ENCODE measurements at regions not wholly inside any gene's neighbourhood (a gene's known extent, or its start where the extent isn't known, plus 50 kb on each side); places are given as distances from the start of the nearest gene placed in this dataset.
"Not testable (repeated sequence)": the region's sequence is repeated elsewhere in the genome, so short reads cannot be mapped to it uniquely, and the experiment has no call there.

DNA sequence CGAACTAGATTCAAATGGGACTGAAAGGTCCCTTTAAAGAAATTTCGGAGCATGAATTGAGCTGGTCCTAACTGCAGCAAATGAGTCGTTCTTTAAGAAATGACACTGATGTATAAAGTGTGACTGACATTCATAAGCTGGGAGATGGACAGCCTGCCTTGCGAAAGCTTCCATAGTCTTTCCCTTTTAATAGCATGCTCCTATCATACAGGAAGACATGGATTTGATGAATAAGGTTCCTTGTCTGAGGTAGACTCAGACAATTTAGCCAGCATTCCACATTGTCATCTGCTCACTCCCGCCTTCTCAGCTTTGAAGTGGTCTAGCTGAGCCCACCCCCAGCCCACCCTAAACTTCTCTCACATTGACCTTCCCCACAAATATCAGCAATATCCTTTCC, 264.9 kb downstream of the TSN start:
- DNase-seq: no peak

DNA sequence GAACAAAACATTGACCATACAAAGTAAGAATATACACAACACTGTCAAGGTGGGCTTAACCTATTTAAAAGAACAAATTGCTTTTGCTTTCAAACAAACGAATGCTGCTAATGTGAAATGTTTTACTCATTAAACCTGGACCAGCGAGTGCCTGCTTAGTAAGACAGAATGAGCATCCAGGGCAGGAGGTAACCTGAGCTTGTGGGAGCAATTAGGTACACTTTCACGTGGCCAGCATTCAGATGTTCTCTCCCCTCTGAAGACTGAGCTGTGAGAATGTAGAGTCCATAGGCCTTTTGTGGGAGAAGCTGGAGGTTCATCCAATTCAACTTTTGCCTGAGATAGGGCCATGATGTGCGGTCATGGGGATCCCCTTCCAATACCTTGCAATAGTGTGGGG, 266.5 kb downstream of the TSN start:
- DNase-seq: no peak

DNA sequence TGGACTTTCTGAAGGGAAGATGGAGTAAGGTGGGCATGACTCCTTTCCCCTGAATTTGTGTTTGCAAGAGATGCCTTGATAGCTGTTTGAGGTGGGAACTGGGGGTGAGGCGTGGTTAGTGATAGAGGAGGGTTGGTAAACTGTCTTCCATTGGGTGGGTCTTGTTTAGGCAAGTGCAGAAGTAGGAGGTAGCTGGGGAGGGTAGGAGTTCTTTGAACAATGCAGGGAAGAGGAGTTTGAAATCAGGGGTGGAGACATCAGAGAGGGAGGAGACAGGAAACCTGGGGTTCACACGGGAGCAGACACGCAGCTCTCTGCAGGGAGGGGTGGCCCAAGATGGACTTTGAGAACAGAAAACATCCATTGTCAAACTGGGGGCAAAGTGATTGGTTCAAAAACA, 267.1 kb downstream of the TSN start:
- DNase-seq: no peak

DNA sequence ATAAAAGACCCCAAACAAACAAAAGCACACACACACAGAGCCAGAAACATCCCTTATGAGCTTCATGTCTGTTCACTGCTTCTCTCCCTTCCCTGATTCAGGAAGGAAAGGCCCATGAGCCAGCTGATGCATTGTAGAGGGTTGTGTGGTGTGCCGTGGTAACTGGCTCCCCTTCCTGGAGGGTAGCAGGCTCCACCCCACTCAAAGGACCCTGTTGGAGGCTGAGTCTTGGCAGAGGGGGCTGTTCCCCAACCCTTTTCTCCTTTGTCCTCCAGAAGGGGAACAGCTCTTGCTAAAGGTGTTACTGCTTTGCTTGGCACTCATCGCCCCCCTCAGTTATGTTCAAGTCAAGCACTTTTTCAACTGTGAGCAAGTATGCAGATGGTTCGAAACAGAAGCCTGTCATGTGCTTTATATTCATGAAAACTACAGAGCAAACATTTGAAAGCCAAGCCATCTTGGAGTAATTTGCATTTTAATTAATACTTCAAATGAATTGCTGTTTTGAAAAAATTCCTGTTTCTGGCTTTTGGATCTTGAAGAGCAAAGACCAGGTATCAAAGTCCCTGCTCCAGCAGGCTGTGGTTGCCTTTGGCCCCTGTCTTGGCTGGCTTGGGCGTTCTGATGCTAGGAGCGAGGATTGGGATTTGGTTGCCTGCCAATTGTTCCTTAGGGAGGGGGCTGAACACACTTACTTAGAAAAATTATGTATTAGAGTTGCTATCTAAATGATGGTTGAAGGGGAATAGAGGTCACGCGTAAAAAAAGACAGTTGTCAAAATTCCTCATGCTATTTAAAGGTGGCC, 267.8 kb downstream of the TSN start:
- no peak for DNase-seq

DNA sequence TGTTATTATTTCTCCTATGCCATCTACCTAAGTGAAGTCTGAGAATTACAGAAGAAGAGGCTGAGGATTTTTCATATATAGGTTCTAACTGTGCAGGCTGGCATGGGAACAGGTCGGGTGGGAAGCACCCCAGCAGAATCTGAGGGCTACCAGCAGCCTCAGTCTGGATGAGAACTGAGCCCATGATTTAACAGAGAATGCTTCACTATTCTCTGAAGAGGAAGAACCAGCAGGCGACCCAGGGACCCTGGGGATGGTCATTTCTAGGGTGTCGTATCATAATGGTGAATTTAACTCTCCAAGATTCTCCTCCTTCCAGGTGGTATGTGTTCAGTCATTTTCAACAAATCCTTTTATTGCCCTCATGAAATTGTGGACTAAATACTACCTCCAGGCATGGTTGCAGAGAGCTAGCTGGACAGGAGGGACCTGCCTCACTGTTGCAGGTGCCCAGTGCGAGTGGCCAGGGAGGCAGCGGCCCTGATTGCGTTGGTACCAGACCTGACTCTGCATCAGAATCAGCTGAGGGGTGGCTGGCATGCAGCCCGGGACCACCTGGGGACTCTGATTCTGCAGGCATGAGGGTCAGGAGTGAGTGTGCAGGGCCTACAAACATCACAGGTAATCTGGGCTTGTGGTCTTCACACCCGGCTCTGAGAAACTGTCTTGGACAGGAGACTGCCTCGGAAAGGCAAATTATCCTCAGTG, 272.2 kb downstream of the TSN start:
- no peak for DNase-seq

DNA sequence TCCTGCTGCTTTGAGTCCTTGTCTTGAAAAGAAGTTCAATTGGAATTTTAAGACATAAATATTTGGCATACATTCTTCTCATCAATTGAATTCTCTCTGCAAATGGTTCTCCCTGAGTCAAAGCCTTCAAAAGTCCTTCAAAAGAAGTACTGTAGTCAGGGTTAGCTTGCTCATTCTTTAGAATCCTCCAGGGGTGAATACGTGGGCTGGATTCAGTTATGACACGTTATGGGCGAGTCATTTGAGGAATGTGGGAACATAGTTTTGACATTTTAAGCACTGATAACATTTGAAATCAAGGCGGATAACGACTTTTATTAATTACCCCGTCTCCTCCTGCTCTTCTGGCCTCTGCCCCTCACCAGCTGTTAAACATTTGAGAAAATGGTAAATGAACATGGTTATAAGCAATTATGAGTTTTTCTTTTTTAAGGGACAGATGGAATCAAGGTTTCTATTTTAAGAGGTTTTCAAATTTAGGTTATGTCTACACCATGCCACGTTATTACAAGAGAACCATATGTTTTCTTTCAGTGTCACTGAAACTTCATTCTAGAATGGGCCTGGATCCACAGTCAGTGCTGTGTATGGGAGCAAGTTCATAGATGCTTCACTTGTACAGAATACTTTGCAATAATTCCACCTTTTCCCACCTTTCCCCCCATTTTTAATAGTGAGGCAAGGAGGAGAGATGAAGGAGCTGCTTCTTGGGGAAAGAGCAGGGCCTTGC, 273.1 kb downstream of the TSN start:
- DNase-seq: no peak

DNA sequence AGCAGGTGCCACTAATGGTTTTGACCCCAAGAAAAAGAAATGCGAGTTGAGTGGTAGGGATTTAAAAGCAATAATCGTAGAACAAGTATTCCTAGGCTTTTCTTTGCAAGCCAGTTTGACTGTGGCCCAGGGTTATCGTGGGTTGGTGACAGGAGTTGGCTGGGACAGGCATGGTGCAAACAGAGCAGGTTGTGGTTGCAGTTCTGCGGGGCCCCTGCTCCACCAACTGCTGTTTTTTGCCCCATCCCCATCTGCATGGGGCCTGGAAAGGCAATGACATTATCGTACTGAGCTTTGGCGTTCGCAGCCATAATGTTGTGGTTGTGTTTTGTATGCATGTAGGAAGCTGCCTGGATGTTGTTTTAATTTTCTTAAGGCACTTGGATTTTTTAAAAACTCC, 274.0 kb downstream of the TSN start:
- DNase-seq: no peak

DNA sequence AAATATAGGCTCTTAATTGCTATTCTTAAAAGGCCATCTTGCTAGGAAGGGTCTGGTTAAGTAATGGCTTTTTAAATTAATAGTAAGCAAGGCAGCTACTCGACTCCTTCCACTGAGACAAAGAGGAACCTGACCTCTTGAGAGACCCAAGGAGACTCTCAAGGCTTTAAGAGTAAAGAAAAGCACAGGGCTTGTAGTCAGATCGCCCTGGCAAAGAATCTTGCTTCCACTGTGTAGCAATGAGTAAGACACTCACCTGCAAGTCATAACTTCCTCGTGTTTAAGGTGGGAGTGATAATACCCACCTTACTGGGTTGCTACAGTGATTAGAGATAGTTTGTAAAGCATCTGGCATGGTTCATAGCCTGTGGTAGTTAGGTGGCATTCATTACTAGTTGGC, 274.5 kb downstream of the TSN start:
- no peak for DNase-seq

DNA sequence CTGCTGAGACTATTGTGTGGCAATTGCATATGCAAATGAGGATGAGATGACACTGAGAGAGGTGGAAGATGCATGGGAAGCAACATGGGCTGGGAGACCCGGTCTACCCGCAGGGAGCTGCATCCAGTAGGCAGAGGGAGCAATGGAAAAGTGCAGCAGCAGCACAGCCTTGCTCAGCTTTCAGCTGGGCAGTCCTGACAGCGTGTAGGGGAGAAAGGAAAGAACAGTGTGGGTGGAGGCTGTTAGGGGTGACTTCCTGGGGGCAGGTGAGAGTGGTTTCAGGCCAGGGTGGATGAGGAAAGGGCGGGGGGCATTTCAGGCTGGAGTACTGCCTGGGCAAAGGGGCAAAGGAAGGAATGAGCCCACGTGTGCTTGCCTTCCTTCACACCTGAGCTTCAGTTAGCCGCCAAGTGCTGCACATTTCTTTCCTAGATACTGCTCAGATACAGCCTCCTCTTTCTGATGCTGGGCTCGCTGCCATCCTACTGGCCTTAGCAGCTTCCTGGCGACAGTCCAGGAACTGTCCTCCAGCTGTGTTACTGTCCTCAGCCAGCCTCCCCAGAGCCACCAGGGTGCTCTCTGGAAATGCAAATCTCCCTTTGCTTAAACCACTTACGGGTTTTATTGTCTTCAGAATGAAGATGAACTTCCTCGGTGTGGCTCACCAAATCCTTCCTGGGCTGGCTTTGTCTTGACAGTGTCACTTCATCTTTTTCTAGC, 276.3 kb downstream of the TSN start:
- no peak for DNase-seq

DNA sequence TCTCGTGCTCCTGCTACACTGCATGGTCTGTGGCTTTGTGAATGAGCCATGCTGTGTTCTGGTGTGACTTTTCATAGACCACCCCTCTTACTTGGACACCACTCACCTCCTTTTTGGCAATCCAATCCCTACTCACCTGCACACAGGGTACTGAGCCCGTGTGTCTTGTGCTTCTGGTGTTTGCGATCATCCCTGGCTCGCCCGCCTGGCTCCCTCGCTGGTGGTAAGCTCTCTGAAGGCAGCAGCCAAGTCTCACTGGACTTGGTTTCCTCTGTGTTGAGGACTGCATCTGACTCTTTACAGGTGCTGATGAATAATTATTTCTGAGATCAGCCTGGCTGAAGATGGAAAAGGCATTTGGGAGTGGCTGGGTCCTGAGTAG, 276.8 kb downstream of the TSN start:
- no peak for DNase-seq

DNA sequence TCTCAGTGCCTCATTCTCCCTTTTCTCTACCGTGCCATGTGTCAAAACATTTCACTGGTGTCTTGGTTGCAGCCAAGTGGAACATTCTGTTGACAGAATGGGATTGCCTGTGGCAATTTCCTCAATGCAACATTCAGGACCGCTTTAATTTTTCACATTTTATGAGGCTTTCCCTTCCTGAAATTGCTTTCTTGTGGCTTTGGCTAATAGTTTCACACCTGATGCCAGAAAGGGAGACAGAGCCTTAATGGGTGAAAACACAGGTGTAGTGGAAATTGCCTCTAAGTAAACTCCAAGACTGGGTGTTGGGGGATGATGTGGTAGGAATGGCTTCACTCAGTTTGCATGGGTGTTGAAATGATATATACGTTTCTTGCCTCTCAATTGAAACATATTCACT, 278.3 kb downstream of the TSN start:
- no peak for DNase-seq

DNA sequence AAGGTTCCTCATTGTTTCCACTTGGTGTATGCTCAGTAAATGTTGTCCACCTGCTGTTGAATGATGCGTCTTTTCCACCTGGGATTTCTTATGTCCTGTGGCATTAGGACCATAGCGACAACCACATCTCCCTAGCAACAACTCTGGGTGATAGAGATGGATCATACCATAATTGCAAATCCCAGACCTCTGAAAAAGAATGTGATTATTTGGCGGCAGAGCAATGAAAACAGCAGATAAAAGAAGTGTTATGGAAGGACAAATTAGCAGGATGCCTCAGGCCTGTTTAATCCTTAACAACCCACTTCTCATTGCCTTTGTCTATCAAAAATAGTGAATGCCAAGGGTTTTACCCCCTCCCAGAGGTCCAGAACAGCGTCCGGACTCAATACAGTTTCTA, 278.9 kb downstream of the TSN start:
- no peak for DNase-seq

DNA sequence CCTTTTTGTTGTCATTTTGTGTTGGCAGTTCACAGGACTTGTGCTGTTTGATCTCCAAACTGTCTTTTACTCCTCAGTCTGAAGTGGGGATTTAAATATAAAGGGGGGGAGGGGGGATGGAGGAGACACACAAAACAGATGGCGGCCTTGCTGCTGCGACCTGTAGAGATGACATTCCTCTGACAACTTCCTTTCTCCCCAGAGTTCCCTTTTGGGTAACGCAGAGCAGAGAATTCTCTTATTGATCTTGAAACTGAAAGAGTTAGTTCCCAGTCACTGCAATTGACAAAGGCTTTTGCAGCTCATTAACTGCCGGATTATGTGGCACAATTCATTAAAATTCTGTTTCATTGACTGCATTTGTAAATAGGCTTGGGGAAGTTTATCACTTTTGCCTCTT, 279.3 kb downstream of the TSN start:
- no peak for DNase-seq

DNA sequence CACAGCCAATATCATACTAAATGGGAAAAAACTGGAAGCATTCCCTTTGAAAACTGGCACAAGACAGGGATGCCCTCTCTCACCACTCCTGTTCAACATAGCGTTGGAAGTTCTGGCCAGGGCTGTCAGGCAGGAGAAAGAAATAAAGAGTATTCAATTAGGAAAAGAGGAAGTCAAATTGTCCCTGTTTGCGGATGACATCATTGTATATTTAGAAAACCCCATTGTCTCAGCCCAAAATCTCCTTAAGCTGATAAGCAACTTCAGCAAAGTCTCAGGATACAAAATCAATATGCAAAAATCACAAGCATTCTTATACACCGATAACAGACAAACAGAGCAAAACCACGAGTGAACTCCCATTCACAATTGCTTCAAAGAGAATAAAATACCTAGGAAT, 283.4 kb downstream of the TSN start:
- not testable (repeated sequence) for DNase-seq

DNA sequence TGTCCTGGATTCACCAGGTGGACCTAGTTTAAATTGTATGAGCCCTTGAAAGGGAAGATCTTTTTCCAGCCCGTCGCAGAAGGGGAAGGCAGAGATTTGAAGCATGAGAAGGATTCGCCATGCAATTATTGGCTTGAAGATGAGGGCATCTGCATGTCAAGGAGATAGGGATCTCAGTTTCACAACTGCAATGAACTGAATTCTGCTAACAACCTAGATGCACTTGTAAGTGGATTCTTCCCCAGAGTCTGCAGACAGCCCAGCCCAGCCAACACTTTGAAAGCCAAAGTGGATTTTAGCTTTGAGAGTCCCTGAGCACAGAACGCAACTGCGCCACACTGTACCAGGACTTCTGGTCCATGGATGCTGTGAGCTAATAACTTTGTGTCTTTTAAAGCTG, 286.0 kb downstream of the TSN start:
- no peak for DNase-seq

DNA sequence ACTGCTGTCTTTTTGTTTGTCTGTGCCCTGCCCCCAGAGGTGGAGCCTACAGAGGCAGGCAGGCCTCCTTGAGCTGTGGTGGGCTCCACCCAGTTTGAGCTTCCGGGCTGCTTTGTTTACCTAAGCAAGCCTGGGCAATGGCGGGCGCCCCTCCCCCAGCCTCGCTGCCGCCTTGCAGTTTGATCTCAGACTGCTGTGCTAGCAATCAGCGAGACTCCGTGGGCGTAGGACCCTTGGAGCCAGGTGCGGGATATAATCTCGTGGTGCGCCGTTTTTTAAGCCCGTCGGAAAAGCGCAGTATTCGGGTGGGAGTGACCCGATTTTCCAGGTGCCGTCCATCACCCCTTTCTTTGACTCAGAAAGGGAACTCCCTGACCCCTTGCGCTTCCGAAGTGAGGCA, 296.2 kb downstream of the TSN start:
- not testable (repeated sequence) for DNase-seq

DNA sequence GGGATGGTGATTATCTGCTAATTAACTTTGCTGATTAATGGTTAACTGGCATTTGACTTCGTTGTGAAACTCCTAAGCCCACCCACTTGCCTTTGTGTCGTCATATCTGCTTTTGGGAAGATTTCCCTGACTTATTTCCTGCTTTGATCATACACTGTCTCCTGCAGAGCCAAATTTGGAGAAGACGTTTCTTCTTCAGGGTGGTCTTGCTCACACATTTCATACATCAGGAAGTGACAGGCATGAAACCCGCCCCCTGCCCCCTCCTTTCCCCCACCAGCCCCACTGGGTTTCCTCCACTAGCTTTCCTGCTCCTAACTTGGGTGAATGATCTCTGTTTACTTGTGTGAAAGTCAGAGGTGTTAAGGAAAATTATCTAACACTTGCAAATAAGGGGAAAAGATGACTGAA, 300.1 kb downstream of the TSN start:
- DNase-seq: peak in 3 of 4 experiments; percentile 6 to 24 (median 16)

DNA sequence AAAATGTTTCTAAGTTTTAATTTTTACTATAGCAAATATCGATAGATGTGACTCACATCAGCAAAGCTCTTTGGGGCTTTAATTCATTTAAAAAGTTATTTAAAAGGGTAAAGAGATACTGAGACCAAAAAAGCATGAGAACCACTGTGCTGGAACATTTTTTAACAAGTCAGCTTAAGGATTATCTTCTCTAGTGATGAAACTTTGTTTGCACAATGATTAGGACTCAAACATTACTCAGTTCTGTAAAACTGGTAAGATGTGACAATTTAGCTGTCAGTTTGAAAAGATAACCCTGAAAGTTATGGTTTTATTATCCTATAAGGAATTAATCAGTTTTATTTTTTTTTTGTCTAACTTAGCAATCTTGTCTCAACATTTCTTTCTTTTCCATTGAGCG, 301.4 kb downstream of the TSN start:
- DNase-seq: no peak

DNA sequence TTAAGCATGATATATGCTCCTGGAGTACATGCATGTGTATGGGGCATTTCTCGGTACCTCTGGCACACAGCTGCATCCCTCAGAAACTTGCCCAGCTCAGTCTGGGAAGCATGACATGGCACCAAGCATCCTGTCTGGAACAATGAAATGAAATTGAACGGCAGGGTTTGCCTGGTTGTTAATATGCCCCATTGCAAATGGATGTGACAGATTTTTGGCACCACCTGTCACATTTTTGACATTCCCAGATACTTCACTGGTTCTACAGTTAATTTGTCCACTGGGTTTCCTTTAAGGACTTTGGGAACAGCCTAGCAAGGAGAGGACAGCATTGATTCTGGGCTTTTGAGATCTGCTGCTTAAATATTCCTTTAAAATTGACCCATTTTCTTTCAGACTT, 305.8 kb downstream of the TSN start:
- no peak for DNase-seq

DNA sequence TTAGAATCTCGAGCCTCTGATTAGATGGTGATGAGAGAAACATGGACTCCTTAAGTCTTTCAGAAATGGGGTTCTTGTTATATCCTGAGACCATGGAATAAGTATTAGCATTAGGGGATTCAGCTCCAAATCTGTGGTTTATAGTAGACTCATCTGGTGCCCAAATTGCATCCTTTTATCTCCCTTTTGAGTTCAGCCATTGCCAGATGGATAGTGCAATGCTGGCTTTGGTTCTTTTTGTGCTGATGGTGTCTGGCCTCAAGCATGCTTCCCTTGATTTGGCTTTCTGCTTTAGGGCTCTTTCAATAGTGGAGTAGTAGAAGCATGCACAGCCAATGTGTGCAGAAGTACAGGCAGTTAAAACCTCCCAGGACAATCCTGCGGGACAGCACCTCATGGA, 306.4 kb downstream of the TSN start:
- DNase-seq: no peak

DNA sequence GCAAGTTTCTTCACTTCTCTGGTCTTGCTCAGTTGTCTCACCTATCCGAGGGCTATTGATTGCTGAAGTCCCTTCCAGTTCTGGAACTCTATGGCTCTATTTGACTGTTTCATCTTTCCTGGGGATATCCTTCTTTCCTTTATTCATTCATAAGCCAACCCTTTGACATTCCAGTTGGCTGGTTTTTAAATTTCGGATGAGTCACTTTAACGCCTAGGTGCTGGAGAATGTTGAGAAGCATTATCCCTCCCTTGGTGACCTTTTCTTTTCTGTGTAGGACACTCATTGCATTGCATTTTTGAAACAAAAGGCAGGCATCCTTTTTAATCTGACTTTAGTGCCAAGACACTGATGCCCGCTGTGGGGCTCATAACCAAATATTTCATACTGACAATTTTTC, 307.1 kb downstream of the TSN start:
- DNase-seq: no peak

DNA sequence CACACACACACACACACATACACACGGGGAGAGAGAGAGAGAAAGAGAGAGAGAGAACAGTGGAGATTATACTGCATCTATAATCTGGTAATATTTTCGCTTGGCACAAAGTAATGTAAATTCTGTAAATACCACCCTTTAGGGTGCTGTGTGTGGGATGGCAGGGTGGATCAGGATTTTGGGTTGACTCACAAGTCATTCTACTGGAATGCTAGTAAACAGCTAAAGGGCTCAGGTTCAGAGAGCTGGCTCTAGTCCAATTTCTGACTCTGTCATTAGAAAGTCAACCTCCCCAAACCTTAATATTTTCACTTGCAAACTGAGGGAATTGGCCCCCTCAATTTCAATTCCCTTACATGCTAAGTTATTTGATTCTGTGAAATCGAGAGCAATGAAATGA, 308.3 kb downstream of the TSN start:
- DNase-seq: no peak

DNA sequence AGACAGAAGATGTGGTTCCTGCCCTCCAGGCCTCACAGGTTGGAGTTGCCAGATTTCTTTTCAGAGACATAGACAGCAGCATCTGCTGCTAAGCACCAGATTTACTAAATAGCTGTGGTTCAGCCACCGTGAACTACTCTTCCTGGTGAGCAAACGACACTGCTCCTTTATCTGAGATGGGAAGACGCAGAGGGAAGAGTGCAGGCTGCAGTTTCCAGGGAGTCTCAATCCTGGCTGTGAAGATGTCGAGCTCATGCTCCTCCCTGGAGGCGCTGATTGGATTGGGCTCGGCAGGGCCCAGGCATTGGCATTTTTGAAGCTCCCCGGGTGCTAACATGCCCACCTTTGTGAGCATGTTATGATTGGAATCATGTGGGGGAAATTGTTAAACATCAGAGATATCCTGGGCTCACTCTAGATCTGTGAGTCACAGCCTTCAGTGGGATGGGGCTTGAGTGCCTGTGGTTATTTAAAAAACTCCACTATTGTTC, 314.8 kb downstream of the TSN start:
- DNase-seq: no peak

Data from suppressor macrophage (primary cell).